ENCODE measurements at regions not wholly inside any gene's neighbourhood (a gene's known extent, or its start where the extent isn't known, plus 50 kb on each side); places are given as distances from the start of the nearest gene placed in this dataset.

GRCh38 chr12:84542289-84542688, 370.3 kb downstream of the SLC6A15 start:
- ChIA-PET POLR2A (no interaction called here), CTCF (no interaction called here)
- no peak for DNase-seq (ENCODE audit: extremely low spot score)
- TF ChIP-seq ZNF384 (IDR thresholded peaks at IDR 0.05): no peak
- no peak for TF ChIP-seq CTBP1 (IDR thresholded peaks at IDR 0.05; ENCODE audit: borderline replicate concordance)
- no peak for TF ChIP-seq FOXA1 (IDR thresholded peaks at IDR 0.05)
- TF ChIP-seq BHLHE40 (IDR thresholded peaks at IDR 0.05; ENCODE audit: borderline replicate concordance): no peak
- TF ChIP-seq FOXM1 (IDR thresholded peaks at IDR 0.05; ENCODE audit: borderline replicate concordance): no peak
- TF ChIP-seq SP1 (IDR thresholded peaks at IDR 0.05): no peak
- no peak for TF ChIP-seq SUZ12 (IDR thresholded peaks at IDR 0.05)
- TF ChIP-seq HDGF (IDR thresholded peaks at IDR 0.05; ENCODE audit: borderline replicate concordance): no peak
- no peak for TF ChIP-seq PKNOX1 (IDR thresholded peaks at IDR 0.05)
- TF ChIP-seq ELF4 (IDR thresholded peaks at IDR 0.05): no peak
- TF ChIP-seq FOXK2 (IDR thresholded peaks at IDR 0.05): no peak
- TF ChIP-seq NFRKB (IDR thresholded peaks at IDR 0.05): no peak
- TF ChIP-seq ARNT (IDR thresholded peaks at IDR 0.05): no peak
- no peak for TF ChIP-seq L3MBTL2 (conservative IDR thresholded peaks at IDR 0.05)
- no peak for TF ChIP-seq LEF1 (IDR thresholded peaks at IDR 0.05; ENCODE audit: borderline replicate concordance)
- no peak for TF ChIP-seq TARDBP (IDR thresholded peaks at IDR 0.05)

- TF ChIP-seq CTBP1 (IDR thresholded peaks at IDR 0.05; ENCODE audit: borderline replicate concordance) (no peak), NFRKB (IDR thresholded peaks at IDR 0.05) (no peak), LEF1 (IDR thresholded peaks at IDR 0.05; ENCODE audit: borderline replicate concordance) (no peak), SUZ12 (IDR thresholded peaks at IDR 0.05) (no peak), L3MBTL2 (conservative IDR thresholded peaks at IDR 0.05) (no peak), SP1 (IDR thresholded peaks at IDR 0.05) (no peak), BHLHE40 (IDR thresholded peaks at IDR 0.05; ENCODE audit: borderline replicate concordance) (no peak), ZNF384 (IDR thresholded peaks at IDR 0.05) (no peak), TARDBP (IDR thresholded peaks at IDR 0.05) (no peak), PKNOX1 (IDR thresholded peaks at IDR 0.05) (no peak), ARNT (IDR thresholded peaks at IDR 0.05) (no peak), FOXM1 (IDR thresholded peaks at IDR 0.05; ENCODE audit: borderline replicate concordance) (no peak), FOXA1 (IDR thresholded peaks at IDR 0.05) (no peak), FOXK2 (IDR thresholded peaks at IDR 0.05) (no peak), ELF4 (IDR thresholded peaks at IDR 0.05) (no peak), HDGF (IDR thresholded peaks at IDR 0.05; ENCODE audit: borderline replicate concordance) (no peak)
- CTCF ChIA-PET: no interaction called here
- POLR2A ChIA-PET: no interaction called here
- DNase-seq (ENCODE audit: extremely low spot score): no peak
Observed at GRCh38 chr12:84537666-84538065, 374.9 kb downstream of the SLC6A15 start.

- ChIA-PET POLR2A (no interaction called here), CTCF (no interaction called here)
- DNase-seq (ENCODE audit: extremely low spot score): no peak
- TF ChIP-seq FOXA1 (IDR thresholded peaks at IDR 0.05): no peak
- no peak for TF ChIP-seq SP1 (IDR thresholded peaks at IDR 0.05)
- TF ChIP-seq BHLHE40 (IDR thresholded peaks at IDR 0.05; ENCODE audit: borderline replicate concordance): no peak
- no peak for TF ChIP-seq SUZ12 (IDR thresholded peaks at IDR 0.05)
- no peak for TF ChIP-seq FOXK2 (IDR thresholded peaks at IDR 0.05)
- no peak for TF ChIP-seq FOXM1 (IDR thresholded peaks at IDR 0.05; ENCODE audit: borderline replicate concordance)
- no peak for TF ChIP-seq NFRKB (IDR thresholded peaks at IDR 0.05)
- no peak for TF ChIP-seq ELF4 (IDR thresholded peaks at IDR 0.05)
- TF ChIP-seq LEF1 (IDR thresholded peaks at IDR 0.05; ENCODE audit: borderline replicate concordance): no peak
- no peak for TF ChIP-seq TARDBP (IDR thresholded peaks at IDR 0.05)
- TF ChIP-seq L3MBTL2 (conservative IDR thresholded peaks at IDR 0.05): no peak
- no peak for TF ChIP-seq ARNT (IDR thresholded peaks at IDR 0.05)
- TF ChIP-seq ZNF384 (IDR thresholded peaks at IDR 0.05): no peak
- TF ChIP-seq CTBP1 (IDR thresholded peaks at IDR 0.05; ENCODE audit: borderline replicate concordance): no peak
Observed at GRCh38 chr12:84512751-84513150, 399.8 kb downstream of the SLC6A15 start.

DNA sequence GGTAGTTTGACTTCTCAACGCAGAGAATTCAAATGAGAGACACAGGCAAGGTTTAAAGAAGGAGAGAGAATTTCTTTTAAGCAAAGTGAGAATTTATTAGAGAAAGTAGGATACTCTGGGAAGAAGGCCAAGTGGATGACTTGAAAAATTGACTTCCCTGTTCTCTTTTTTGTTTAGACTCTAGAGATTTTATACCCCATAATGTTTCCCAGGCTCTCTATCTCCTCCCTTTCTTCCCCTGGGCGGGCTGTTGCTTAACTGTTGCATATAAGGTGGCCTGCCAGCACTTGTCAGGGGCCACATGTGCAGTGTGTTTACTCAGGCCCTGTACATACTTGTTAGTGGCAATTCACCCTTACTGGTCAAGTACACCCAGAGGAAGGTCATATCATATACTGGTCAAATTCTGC, 403.7 kb downstream of the SLC6A15 start:
- ChIA-PET CTCF (no interaction called here), POLR2A (no interaction called here)
- no peak for TF ChIP-seq SUZ12 (IDR thresholded peaks at IDR 0.05)
- TF ChIP-seq SP1 (IDR thresholded peaks at IDR 0.05): no peak
- no peak for DNase-seq (ENCODE audit: extremely low spot score)

DNA sequence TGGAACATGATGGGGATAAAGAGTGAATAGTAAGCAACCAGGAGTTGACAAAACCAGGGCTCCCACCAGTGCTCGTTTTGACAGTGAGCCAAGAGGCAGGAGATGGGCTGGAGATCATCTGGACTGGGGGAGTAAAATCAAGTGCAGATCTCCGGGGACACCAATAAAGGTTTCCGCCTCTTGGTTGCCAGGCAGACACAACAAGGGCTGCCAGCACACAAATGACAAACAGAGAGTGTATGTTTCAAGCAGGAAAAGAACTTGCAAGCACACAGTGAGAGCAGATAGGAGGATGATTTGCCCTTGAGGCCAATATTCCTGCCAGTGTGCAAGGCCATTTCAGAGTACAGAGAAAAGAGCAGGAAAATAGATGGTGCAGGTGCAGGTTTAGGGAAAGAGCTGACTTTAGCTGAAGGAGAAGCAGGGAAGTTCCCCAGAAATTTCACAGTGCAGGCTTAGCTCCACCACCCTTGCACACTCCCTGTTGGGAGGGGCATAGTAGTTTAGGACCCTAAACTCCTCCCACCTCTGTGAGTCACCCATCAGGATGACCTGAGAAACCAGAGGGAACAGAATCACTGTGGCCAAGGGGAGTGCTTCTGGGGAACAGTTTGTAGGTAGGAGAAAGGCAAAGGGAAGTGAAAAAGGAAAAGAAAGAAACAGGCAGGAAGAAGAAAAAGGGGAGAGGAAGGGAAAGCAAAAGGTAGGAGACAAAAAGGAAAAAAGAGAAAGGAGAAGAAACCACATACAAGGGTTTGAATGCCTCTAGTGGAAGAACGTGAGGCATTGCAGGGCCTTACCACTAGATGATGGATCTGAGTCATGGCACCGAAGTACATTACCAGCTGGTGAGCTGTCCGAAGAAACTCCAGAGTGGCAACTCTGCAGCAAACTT, 404.4 kb downstream of the SLC6A15 start:
- ChIA-PET CTCF (interaction anchor here (0.7 kb wide), 1 partner anchor 228 kb away, joined by 3 read pairs; no protein-coding TSS in a partner anchor), POLR2A (no interaction called here)
- peak; percentile 38 for DNase-seq (ENCODE audit: extremely low spot score)
- no peak for TF ChIP-seq FOXM1 (IDR thresholded peaks at IDR 0.05; ENCODE audit: borderline replicate concordance)
- TF ChIP-seq ZNF384 (IDR thresholded peaks at IDR 0.05): no peak
- TF ChIP-seq PKNOX1 (IDR thresholded peaks at IDR 0.05): no peak
- no peak for TF ChIP-seq CTBP1 (IDR thresholded peaks at IDR 0.05; ENCODE audit: borderline replicate concordance)
- TF ChIP-seq LEF1 (IDR thresholded peaks at IDR 0.05; ENCODE audit: borderline replicate concordance): no peak
- no peak for TF ChIP-seq SP1 (IDR thresholded peaks at IDR 0.05)
- no peak for TF ChIP-seq HDGF (IDR thresholded peaks at IDR 0.05; ENCODE audit: borderline replicate concordance)
- no peak for TF ChIP-seq SUZ12 (IDR thresholded peaks at IDR 0.05)
- TF ChIP-seq FOXK2 (IDR thresholded peaks at IDR 0.05): no peak
- TF ChIP-seq TARDBP (IDR thresholded peaks at IDR 0.05): no peak
- no peak for TF ChIP-seq BHLHE40 (IDR thresholded peaks at IDR 0.05; ENCODE audit: borderline replicate concordance)

DNA sequence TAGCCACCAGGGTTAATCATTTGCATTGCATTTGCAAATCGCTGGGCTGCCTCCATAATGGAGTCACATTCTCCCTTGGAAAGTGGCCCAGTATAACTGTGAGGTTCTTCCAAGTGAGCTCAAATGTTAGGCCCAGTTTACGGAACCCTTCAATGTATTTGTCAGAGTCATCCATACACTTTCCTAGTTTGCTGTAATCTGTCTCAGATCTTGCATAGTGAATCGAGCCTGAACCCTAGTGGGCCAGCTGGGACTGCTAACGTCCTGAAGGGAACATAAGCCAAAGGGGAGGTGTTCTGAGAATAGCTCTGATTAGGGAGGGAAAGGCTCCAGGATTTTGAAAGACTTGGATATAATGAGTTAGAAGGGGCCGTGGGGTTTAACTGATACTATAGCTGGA, 406.3 kb downstream of the SLC6A15 start:
- no peak for DNase-seq (ENCODE audit: extremely low spot score)
- no peak for TF ChIP-seq ZNF384 (IDR thresholded peaks at IDR 0.05)
- ChIA-PET POLR2A (no interaction called here), CTCF (interaction anchor here (0.6 kb wide), 1 partner anchor 164 kb away, joined by 4 read pairs; no protein-coding TSS in a partner anchor)
